Loucy (cell line): ENCODE measurements at regions not wholly inside any gene's neighbourhood (a gene's known extent, or its start where the extent isn't known, plus 50 kb on each side); places are given as distances from the start of the nearest gene placed in this dataset.

Source experiments
- EZH2phosphoT487 ChIP-seq: fragments of 200-600 bp; IDR thresholded peaks from 2 replicates; pipeline ENCODE4 v1.6.1; 2018; ENCODE audit warnings: antibody characterized with exemption, mild to moderate bottlenecking, moderate library complexity, borderline replicate concordance
- TF ChIP-seq, protein P1 (sequence below): fragments of 200-600 bp; sonication (generic); conservative IDR thresholded peaks from 2 replicates; pipeline ENCODE4 v1.5.1; 2014; ENCODE audit warnings: mild to moderate bottlenecking, antibody characterized with exemption, low read length

DNA sequence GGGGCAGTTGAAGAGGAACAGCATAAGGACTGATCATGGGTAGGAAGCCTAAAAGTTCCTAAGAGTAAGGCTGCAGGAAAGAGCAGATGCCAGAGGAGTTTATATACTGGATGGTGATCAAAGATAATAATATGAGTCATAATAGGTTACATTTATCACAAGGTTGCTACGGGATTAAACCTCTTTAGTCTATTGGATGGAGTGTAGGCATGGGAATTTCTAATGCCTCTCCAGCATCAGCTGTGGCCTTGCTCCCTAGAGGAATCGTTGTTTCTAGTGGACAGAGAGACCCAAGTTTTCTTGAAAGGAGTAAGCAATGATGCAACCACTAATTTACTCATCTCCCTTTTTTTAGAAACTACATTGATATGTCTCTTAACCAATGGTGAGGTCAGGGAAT lies 213.4 kb downstream of the GPR37 start:
- TF ChIP-seq, protein P1, sequence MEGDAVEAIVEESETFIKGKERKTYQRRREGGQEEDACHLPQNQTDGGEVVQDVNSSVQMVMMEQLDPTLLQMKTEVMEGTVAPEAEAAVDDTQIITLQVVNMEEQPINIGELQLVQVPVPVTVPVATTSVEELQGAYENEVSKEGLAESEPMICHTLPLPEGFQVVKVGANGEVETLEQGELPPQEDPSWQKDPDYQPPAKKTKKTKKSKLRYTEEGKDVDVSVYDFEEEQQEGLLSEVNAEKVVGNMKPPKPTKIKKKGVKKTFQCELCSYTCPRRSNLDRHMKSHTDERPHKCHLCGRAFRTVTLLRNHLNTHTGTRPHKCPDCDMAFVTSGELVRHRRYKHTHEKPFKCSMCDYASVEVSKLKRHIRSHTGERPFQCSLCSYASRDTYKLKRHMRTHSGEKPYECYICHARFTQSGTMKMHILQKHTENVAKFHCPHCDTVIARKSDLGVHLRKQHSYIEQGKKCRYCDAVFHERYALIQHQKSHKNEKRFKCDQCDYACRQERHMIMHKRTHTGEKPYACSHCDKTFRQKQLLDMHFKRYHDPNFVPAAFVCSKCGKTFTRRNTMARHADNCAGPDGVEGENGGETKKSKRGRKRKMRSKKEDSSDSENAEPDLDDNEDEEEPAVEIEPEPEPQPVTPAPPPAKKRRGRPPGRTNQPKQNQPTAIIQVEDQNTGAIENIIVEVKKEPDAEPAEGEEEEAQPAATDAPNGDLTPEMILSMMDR = no peak
- TF ChIP-seq EZH2phosphoT487 = no peak
